ENCODE measurements at regions not wholly inside any gene's neighbourhood (a gene's known extent, or its start where the extent isn't known, plus 50 kb on each side); places are given as distances from the start of the nearest gene placed in this dataset.

DNA sequence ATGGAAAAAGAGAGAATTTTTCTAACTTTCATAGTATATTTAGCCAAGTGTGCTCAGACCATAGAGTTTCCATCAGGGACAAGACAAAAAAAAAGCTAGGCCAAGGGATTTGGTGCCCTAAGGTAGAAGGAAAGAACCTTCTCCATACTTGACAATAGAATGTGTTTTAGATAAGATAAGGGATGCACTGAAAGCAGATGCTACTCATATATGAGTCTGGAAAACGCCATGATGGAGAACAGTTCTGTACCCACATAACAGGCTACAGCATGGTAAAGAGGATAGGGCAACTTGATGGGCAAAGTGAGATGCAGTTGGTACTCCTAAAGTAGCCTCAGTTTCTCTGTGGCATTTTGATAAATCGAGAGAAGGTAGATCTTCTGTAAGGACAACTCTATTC, 216.4 kb upstream of the NECTIN3 start:
- Mint-ChIP-seq H3K4me3 (no peak overlapping the region), H3K4me1 (ENCODE audit: low read depth) (no peaks in the 10 kb centered on the region), H3K9me3 (no peaks in the 10 kb centered on the region), H3K27ac (no peak overlapping the region), H3K27me3 (ENCODE audit: insufficient read depth) (no peaks in the 10 kb centered on the region), H3K36me3 (ENCODE audit: low read depth) (no peaks in the 10 kb centered on the region)
- TF ChIP-seq, protein P1, sequence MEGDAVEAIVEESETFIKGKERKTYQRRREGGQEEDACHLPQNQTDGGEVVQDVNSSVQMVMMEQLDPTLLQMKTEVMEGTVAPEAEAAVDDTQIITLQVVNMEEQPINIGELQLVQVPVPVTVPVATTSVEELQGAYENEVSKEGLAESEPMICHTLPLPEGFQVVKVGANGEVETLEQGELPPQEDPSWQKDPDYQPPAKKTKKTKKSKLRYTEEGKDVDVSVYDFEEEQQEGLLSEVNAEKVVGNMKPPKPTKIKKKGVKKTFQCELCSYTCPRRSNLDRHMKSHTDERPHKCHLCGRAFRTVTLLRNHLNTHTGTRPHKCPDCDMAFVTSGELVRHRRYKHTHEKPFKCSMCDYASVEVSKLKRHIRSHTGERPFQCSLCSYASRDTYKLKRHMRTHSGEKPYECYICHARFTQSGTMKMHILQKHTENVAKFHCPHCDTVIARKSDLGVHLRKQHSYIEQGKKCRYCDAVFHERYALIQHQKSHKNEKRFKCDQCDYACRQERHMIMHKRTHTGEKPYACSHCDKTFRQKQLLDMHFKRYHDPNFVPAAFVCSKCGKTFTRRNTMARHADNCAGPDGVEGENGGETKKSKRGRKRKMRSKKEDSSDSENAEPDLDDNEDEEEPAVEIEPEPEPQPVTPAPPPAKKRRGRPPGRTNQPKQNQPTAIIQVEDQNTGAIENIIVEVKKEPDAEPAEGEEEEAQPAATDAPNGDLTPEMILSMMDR (IDR thresholded peaks at IDR 0.05): no peak
- DNase-seq: no peak

DNA sequence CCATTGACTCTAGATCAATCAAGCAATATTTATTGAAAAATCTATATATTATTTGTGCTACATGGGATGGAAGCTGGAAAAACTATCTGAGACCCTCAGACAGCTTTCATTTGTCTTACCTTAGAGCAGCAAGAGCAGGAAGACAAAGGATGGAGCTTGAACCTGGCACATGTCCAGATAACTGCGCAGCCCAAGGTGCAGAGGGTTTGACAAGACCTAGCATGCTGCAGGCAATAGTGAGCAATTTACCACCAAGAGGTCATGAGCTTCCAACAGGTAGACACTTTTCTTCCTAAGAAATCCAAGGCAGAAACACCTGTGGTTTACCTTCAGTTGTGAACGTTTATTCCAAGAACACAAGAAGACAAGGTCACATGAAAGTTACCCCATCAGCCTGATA, 214.7 kb upstream of the NECTIN3 start:
- TF ChIP-seq, protein P1 (IDR thresholded peaks at IDR 0.05): no peak
- Mint-ChIP-seq H3K4me3 (no peak overlapping the region), H3K27ac (no peak overlapping the region), H3K4me1 (ENCODE audit: low read depth) (no peaks in the 10 kb centered on the region), H3K9me3 (no peaks in the 10 kb centered on the region), H3K36me3 (ENCODE audit: low read depth) (no peaks in the 10 kb centered on the region), H3K27me3 (ENCODE audit: insufficient read depth) (no peaks in the 10 kb centered on the region)
- DNase-seq: no peak

DNA sequence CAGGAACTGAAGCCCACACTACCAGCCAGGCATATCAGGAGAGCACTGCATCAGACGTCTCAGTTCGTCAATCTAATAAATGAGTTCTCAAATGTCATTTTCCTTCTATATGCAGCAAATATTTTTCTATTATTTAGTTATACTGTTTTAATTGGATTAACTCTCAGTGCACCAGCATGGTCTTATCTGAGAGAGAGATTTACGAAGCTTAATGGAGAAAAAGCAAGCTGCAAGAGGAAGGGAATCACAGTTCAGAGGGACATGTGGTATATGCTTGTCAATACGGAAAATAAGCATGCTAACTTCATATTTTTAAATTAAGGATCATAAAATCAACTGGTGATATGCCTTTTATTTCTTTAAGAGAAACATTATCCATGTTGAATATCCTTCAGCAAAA, 213.1 kb upstream of the NECTIN3 start:
- H3K36me3 Mint-ChIP-seq (ENCODE audit: low read depth): no peaks in the 10 kb centered on the region
- H3K27ac Mint-ChIP-seq: no peak overlapping the region
- H3K4me1 Mint-ChIP-seq (ENCODE audit: low read depth): no peaks in the 10 kb centered on the region
- H3K9me3 Mint-ChIP-seq: no peaks in the 10 kb centered on the region
- TF ChIP-seq, protein P1 (IDR thresholded peaks at IDR 0.05): no peak
- H3K4me3 Mint-ChIP-seq: no peak overlapping the region
- H3K27me3 Mint-ChIP-seq (ENCODE audit: insufficient read depth): no peaks in the 10 kb centered on the region
- no peak for DNase-seq

DNA sequence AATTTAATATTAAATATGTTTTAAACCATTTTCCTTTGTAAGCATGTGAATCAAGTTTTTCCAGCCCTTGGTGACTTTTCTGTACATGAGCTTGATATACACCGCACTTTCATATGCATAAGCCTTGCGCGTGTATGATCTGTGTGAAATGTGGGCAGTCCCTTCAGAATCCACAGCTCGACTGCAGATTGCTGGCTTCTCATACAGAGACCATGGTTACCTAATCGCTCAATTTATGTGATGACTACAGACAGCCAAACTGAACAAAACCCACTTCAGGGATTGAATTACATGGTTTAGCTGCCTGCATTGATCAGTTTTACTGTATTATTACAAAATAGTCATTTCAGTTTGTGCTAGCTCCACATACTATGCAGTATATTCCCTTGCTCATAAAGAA, 212.3 kb upstream of the NECTIN3 start:
- Mint-ChIP-seq H3K9me3 (no peaks in the 10 kb centered on the region), H3K4me1 (ENCODE audit: low read depth) (no peaks in the 10 kb centered on the region), H3K36me3 (ENCODE audit: low read depth) (no peaks in the 10 kb centered on the region), H3K27ac (no peak overlapping the region), H3K4me3 (no peak overlapping the region), H3K27me3 (ENCODE audit: insufficient read depth) (no peaks in the 10 kb centered on the region)
- TF ChIP-seq, protein P1 (IDR thresholded peaks at IDR 0.05): no peak
- no peak for DNase-seq

DNA sequence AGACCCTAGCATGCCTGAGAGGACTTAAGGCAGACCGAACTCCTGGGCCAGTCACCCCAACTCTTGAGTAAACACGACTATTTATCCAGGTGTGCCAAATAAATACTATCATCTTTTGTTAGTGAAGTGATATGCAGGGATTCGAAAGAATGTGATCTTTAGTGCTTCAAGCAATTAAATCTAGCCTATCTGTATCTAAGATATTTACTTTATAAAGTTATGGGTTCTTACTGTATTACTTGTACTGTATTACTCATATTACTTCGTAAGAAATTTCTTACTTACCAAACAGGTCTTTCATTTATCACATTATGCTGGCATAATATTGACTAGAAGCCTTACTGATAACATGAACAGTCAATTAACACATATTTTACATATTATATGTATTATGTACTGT, 211.6 kb upstream of the NECTIN3 start:
- no peaks in the 10 kb centered on the region for H3K4me1 Mint-ChIP-seq (ENCODE audit: low read depth)
- H3K9me3 Mint-ChIP-seq: no peaks in the 10 kb centered on the region
- no peaks in the 10 kb centered on the region for H3K27me3 Mint-ChIP-seq (ENCODE audit: insufficient read depth)
- H3K4me3 Mint-ChIP-seq: no peak overlapping the region
- TF ChIP-seq, protein P1 (IDR thresholded peaks at IDR 0.05): no peak
- DNase-seq: no peak
- H3K36me3 Mint-ChIP-seq (ENCODE audit: low read depth): no peaks in the 10 kb centered on the region
- no peak overlapping the region for H3K27ac Mint-ChIP-seq

DNA sequence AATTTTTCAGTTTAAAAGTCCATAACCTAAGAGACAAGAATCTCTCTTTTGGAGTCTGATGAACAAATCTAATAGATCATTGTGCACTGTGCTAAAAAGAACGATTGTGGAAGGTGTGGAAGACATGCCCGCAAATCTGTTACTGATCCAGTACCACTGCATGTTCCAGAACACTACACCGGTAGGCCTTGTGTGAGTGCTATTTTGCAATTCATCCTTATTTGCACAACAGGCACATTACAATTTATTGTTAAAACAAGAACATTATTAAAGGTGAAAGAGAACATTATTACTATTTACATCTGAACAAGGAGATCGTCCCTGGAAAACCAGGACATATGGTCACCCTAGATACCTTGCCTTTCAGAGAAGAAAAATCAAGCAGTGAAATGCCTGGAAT, 205.7 kb upstream of the NECTIN3 start:
- no peak overlapping the region for H3K4me3 Mint-ChIP-seq
- TF ChIP-seq, protein P1 (IDR thresholded peaks at IDR 0.05): no peak
- DNase-seq: no peak
- H3K27me3 Mint-ChIP-seq (ENCODE audit: insufficient read depth): no peaks in the 10 kb centered on the region
- H3K9me3 Mint-ChIP-seq: no peaks in the 10 kb centered on the region
- no peak overlapping the region for H3K27ac Mint-ChIP-seq
- no peaks in the 10 kb centered on the region for H3K4me1 Mint-ChIP-seq (ENCODE audit: low read depth)
- H3K36me3 Mint-ChIP-seq (ENCODE audit: low read depth): no peaks in the 10 kb centered on the region

Data from HFFc6 (cell line).